ENCODE measurements at regions not wholly inside any gene's neighbourhood (a gene's known extent, or its start where the extent isn't known, plus 50 kb on each side); places are given as distances from the start of the nearest gene placed in this dataset.

- CTCF ChIA-PET, result no interaction called here
- intact Hi-C loops (cut with micrococcal nuclease), result loop anchor here (5.0 kb wide), 1 partner anchor 825 kb away; no protein-coding TSS in a partner anchor
- H3K9me3 ChIP-seq (replicated peaks; ENCODE audit: control insufficient read depth, insufficient read depth, low read length), result no peaks in the 10 kb centered on the region
Measured at GRCh38 chr2:193796847-193797246, 1602.1 kb upstream of the TMEFF2 start.

More at GRCh38 chr2:193796847-193797246, 1602.1 kb upstream of the TMEFF2 start:
- dilution Hi-C loops (cut with MboI; ENCODE audit: extremely low pct_ligation_motif_present, low sequenced_read_pairs), result no loop called here
- H3K27me3 ChIP-seq (ENCODE audit: control insufficient read depth in 2 of 2, insufficient read depth in 2 of 2, low read length in 2 of 2), result no peaks in the 10 kb centered on the region
- no peaks in the 10 kb centered on the region for H3K79me2 ChIP-seq (ENCODE audit: control insufficient read depth, insufficient read depth, low read length)
- POLR2A ChIA-PET, result no interaction called here
- no peak for FAIRE-seq
- H3K9me1 ChIP-seq (replicated peaks; ENCODE audit: control insufficient read depth, extremely low read depth, insufficient read depth, low read length), result no peaks in the 10 kb centered on the region
- H4K20me1 ChIP-seq (replicated peaks; ENCODE audit: control insufficient read depth, extremely low read depth, insufficient read depth, low read length), result no peaks in the 10 kb centered on the region
- no peaks in the 10 kb centered on the region for H3K36me3 ChIP-seq (ENCODE audit: control insufficient read depth in 2 of 2, extremely low read depth in 1 of 2, insufficient read depth in 2 of 2, low read length in 2 of 2)
- BruUV-seq (replicated peaks), result no TSS peak
- H3K4me3 ChIP-seq (replicated peaks in 1 of 3; ENCODE audit: insufficient read depth in 1 of 3, low read depth in 1 of 3, low read length in 3 of 3), result no peak overlapping the region
- no peak overlapping the region for H3K4me2 ChIP-seq (ENCODE audit: insufficient read depth, low read length)
- no peak overlapping the region for H2AFZ ChIP-seq (ENCODE audit: low read depth, low read length)
- TF ChIP-seq JUN (IDR thresholded peaks at IDR 0.05; ENCODE audit: borderline replicate concordance, insufficient read depth, insufficient read length, low read depth), result no peak
- TF ChIP-seq MAX (IDR thresholded peaks at IDR 0.05; ENCODE audit: insufficient read depth, insufficient read length), result no peak
- no peak for TF ChIP-seq CTCF (IDR thresholded peaks at IDR 0.05; ENCODE audit: extremely low read depth in 1 of 2, insufficient read depth in 1 of 2, low read depth in 1 of 2, low read length in 2 of 2)
- no peak for TF ChIP-seq POLR2A (IDR thresholded peaks at IDR 0.05; ENCODE audit: low read depth, low read length)
- no peak for TF ChIP-seq FOS (IDR thresholded peaks at IDR 0.05; ENCODE audit: borderline replicate concordance, insufficient read depth, low read length)
- no peak overlapping the region for H3K9ac ChIP-seq (replicated peaks; ENCODE audit: extremely low read depth, insufficient read depth, low read length)
- H3K27ac ChIP-seq (ENCODE audit: insufficient read depth, low read depth, low read length), result no peak overlapping the region
- DNase-seq (ENCODE audit: low read depth, low spot score), result no peak
- no peaks in the 10 kb centered on the region for H3K4me1 ChIP-seq (ENCODE audit: control insufficient read depth, extremely low read depth, insufficient read depth, low read length)

All from endothelial cell of umbilical vein (primary cell).